Inferior parietal cortex (tissue), 1 donor: ENCODE measurements at regions not wholly inside any gene's neighbourhood (a gene's known extent, or its start where the extent isn't known, plus 50 kb on each side); places are given as distances from the start of the nearest gene placed in this dataset.

Experiments used
- DNase-seq: peaks from one replicate; pipeline ENCODE4 v3.0.0-alpha.2; 2016; ENCODE audit errors: extremely low spot score

GRCh38 chr3:113096188-113096892, 105.6 kb downstream of the GTPBP8 start:
- no peak for DNase-seq

- no peak for DNase-seq
Observed at GRCh38 chr3:113097960-113098447, 107.2 kb downstream of the GTPBP8 start.

DNA sequence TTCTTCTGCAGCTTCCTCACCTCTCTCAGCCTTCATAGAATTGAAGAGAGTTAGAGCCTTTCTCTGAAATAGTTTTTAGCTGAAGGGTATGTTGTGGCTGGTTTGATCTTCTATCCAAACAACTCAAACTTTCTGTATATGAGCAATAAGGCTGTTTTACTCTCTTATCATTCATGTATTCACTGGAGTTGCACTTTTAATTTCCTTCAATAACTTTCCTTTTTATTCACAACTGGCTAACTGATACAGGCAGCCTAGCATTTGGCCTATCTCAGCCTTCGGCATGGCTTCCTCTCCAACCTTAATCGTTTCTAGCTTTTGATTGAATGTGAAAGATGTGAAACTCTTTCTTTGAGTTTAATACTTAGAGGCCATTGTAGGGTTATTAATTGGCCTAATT, 109.3 kb downstream of the GTPBP8 start:
- DNase-seq = no peak

DNA sequence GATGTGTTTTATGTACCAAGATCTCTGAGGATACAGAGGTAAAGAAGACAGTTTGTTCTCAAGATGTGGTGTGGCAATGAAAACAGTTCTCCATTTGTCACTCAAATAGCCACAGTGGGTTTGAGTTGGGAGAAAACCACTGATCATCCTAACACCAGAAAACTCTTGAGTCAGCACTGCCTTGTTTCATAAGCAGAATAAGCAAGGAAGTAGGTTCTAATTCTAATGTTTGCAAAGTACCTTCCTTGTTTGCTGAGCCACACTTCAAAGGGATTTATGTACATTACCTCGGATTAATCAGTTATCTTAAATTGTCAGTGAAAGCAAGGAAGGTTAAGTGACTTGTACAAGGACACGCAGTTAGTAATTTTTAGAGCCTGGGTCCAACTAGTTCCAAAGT, 107.8 kb upstream of the BOC start:
- no peak for DNase-seq

- no peak for DNase-seq
Observed at GRCh38 chr3:113104357-113105092, 106.8 kb upstream of the BOC start.

- no peak for DNase-seq
Observed at GRCh38 chr3:113105093-113105449, 106.3 kb upstream of the BOC start.

DNA sequence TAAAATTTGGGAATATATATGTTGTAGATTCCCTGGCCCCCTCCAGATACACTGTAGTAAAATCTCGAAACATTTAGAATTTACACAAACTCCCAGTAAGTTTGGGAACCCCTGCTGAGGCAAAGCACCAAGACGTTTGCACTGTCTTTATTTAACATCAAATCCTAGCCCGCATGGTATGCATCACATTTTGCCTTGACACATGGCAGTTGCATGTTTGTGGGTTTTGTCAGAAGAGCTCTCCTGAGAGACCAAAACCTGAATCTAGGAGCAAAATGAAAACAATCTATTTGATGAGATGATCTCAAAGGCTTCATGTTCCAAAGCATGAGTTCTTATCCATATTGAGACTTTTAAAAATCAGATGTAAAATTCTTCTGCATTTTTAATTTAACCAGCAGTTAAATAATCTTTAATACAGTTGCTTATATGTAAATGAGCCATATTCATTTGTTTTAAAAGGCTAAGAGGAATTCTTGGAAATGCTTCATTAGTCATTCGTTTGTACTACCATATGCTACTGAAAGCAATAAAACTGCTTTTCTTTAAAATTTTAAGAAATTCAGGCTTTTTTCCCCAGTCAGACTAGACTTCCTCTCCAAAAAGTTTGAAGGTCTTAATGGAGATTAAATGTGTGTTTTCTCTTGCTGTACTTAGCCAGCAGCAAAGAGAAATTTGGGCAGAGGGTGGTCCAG, 105.2 kb upstream of the BOC start:
- DNase-seq = no peak

GRCh38 chr3:113110267-113110666, 101.1 kb upstream of the BOC start:
- no peak for DNase-seq

DNA sequence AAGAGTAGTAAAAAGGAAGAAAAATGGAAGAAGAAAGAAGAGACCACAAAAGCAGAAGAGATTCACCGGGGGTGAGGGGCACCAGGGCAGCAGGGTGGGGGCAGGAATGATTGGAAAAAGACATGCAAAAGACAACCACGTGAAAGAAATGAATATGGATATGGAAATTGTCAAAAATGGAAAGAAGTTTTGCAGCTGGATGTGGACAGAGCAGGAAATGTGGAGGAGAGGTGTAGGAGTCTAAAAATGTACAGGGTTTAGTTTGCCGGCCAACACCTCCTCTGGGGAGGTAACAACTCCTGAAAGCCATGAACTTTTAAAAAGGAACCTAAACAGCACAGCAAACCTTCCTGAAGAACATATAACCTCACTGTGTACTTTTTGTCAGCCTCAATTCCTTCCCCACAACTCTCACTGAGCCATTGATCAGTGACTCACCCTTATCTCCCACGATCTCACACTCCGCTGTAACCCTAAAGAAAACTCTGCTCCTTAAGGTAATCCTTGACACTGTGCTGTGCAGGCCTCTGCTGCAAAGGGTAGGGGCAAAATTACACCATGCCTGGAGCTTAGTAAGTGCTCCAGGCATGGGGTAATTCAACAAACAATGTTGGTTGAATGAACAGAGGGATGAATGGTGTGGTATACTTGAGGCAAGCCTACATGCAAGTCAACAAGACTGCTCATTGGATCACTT, 100.2 kb upstream of the BOC start:
- no peak for DNase-seq

GRCh38 chr3:113113361-113113760, 98.0 kb upstream of the BOC start:
- DNase-seq = no peak

GRCh38 chr3:113117511-113118234, 93.7 kb upstream of the BOC start:
- no peak for DNase-seq

DNA sequence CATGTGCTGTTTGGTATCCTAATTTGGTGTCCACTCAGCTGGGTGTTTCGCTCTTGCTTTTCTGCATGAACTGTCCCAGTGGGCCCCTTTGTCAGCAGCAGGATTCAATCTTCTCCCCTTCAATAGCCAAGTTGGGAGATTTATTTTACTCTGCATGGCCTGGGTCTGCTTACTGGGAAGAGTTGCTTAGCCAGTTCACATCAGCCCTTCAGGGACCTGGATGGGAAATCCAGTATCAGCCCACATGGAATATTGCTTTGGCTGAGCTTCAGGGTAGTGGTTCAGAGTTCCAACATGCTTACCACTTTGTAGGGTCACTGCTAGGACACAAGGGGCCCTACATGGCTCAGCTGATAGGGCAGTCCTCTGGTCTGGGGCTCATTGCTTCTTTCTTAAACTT, 93.0 kb upstream of the BOC start:
- DNase-seq = no peak

- no peak for DNase-seq
Observed at GRCh38 chr3:113124256-113124830, 87.0 kb upstream of the BOC start.

DNA sequence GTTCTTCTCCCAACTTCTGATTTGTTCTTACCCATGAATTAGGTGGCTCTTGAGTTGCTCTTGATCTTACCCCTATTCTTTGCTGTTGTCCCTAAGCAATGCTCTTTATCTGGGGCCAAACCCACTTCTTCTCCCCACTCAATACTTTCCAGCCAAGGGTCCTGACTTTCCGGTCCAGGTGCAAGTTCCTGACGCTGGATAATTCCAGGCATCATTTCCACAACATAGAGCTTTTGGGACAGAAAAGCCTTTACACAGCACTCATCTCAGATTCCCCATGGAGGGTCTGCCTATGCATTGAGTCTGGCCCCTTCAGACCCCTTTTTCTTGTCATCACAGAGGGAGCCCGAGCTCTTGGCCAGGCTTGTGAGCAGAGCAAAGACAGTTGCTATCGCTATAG, 85.4 kb upstream of the BOC start:
- no peak for DNase-seq

DNA sequence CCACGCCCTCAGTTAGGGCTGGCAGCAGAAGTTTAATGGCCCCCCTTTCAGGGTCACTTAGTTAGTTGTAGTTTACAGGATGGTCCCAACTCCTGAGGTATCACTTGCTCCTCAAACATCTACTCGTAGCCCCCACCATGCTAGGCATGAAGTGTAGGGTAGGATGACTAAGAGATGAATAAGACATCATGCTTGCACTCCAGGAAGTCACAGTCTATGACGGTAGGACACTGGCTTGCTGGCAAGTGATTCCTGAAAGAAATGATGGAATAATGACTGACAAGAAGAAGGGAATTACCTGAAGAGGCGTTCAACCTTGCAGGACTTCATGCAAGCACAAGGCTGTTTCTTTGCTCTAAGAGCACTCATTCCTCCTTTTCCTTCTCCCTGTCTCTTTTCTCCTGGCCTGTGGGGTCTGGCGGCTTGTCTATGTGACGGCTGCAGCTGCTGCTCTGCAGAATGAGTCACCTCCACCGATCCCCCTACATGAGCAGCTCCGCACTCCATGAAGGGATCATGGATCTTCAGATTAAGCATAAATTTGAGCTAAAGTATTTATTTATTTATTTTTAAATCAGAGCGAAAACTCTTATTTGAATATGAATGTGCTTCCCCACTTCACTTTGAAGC, 82.9 kb upstream of the BOC start:
- DNase-seq = no peak

DNA sequence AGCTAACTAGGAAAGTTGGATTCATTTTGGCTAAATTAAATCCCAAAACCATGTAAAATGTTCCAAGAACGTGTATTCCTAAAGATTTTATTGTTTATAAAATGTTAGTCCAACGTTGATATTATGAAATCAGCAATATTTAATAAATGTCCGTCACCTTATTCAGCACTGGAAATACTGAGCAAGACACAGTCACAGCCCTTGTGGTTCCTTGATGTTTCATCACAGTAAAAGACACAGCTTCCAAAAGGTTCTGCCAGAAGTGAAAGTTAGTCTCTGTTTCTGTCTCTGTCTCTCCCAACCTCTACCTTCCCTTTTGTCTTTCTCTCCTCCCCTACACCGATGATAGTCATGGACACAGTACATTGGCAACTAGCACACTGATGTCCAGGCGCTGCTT, 82.2 kb upstream of the BOC start:
- DNase-seq = no peak

DNA sequence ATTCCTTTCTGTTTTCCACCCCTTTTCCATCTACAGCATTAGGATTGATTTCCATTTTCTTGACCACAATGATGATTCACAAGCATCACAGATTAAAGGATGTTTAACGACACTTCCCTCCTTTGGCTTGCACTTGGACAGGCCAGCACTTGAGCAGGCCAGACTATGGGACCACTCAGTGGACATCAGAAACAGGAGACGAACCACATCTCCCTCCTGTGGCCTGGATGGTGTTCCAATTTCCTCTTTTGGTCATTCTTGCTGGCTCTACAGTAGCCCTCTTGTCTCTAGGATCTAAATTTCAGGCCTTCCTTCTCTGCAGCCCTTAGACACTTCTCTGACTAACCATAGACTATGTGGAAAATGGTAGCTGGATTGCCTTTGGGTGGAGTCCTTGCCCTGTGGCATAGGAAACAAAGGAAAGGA, 78.8 kb upstream of the BOC start:
- no peak for DNase-seq

- DNase-seq = no peak
Observed at GRCh38 chr3:113133140-113133539, 78.2 kb upstream of the BOC start.

DNA sequence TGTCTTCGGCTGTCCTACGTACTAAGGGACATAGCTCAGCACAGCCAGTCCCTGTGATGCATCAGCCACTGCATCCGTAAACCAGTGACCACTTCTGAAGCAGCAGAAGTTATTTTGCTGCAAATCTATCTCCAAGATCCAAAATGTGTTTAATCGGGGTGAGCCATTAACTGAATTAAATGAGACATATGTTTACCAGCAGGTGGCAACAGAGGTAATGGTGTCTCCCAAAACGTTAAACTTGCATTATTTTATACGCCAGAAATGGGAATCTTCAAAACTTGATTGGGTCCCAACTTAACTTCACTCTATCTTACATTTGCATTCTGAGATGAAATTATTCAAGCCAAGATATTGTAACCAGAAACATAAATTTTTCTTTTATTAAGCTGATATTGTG, 75.3 kb upstream of the BOC start:
- DNase-seq = no peak

GRCh38 chr3:113136544-113136943, 74.8 kb upstream of the BOC start:
- DNase-seq = no peak
